Stimulated activated CD4-positive, alpha-beta T cell treated with anti-CD3 and anti-CD28 coated beads, Interleukin-12 subunit alpha, Interleukin-12 subunit beta, amount 100 ng/mL, for 4 hours (primary cell): ENCODE measurements at regions not wholly inside any gene's neighbourhood (a gene's known extent, or its start where the extent isn't known, plus 50 kb on each side); places are given as distances from the start of the nearest gene placed in this dataset.

ENCODE experiments used
- DNase-seq: peaks from one replicate; pipeline ENCODE4 v3.0.0-alpha.2; 2020

- no peak for DNase-seq
These were observed 59.5 kb downstream of the ZIC5 start for GRCh38 chr13:99911965-99912566.

GRCh38 chr13:99911069-99911964 lies 60.2 kb downstream of the ZIC5 start:
- DNase-seq: no peak

- DNase-seq: no peak
These were observed 61.5 kb downstream of the ZIC5 start for GRCh38 chr13:99909836-99910619.

GRCh38 chr13:99909097-99909835 lies 62.3 kb downstream of the ZIC5 start:
- DNase-seq: no peak

GRCh38 chr13:99908140-99908803 lies 63.3 kb downstream of the ZIC5 start:
- no peak for DNase-seq

GRCh38 chr13:99907627-99908026 lies 63.9 kb downstream of the ZIC5 start:
- no peak for DNase-seq

- DNase-seq: no peak
These were observed 64.5 kb downstream of the ZIC5 start for GRCh38 chr13:99907038-99907437.

- no peak for DNase-seq
These were observed 65.8 kb downstream of the ZIC5 start for GRCh38 chr13:99905814-99906213.

- DNase-seq: no peak
These were observed 66.3 kb downstream of the ZIC5 start for GRCh38 chr13:99905224-99905623.

GRCh38 chr13:99903140-99903539 lies 68.4 kb downstream of the ZIC5 start:
- DNase-seq: no peak

GRCh38 chr13:99902657-99903056 lies 68.9 kb downstream of the ZIC5 start:
- no peak for DNase-seq

GRCh38 chr13:99900960-99901359 lies 70.6 kb downstream of the ZIC5 start:
- no peak for DNase-seq

- no peak for DNase-seq
These were observed 73.1 kb downstream of the ZIC5 start for GRCh38 chr13:99898421-99898820.

GRCh38 chr13:99897076-99897440 lies 74.5 kb downstream of the ZIC5 start:
- no peak for DNase-seq

GRCh38 chr13:99896369-99897075 lies 75.0 kb downstream of the ZIC5 start:
- no peak for DNase-seq

GRCh38 chr13:99895444-99896368 lies 75.9 kb downstream of the ZIC5 start:
- DNase-seq: peak; percentile 8

- DNase-seq: no peak
These were observed 76.6 kb downstream of the ZIC5 start for GRCh38 chr13:99894840-99895443.

GRCh38 chr13:99894105-99894839 lies 77.3 kb downstream of the ZIC5 start:
- no peak for DNase-seq

GRCh38 chr13:99893567-99893966 lies 78.0 kb downstream of the ZIC5 start:
- no peak for DNase-seq
